ENCODE measurements at regions not wholly inside any gene's neighbourhood (a gene's known extent, or its start where the extent isn't known, plus 50 kb on each side); places are given as distances from the start of the nearest gene placed in this dataset.

- TF ChIP-seq CTCF (IDR thresholded peaks at IDR 0.05): no peak
Observed at GRCh38 chr16:17633181-17633951, 162.6 kb upstream of the XYLT1 start.

GRCh38 chr16:17632667-17633066, 161.9 kb upstream of the XYLT1 start:
- no peak for TF ChIP-seq CTCF (IDR thresholded peaks at IDR 0.05)

GRCh38 chr16:17629936-17630335, 159.2 kb upstream of the XYLT1 start:
- no peak for TF ChIP-seq CTCF (IDR thresholded peaks at IDR 0.05)

- no peak for TF ChIP-seq CTCF (IDR thresholded peaks at IDR 0.05)
Observed at GRCh38 chr16:17628983-17629382, 158.2 kb upstream of the XYLT1 start.

GRCh38 chr16:17622366-17622765, 151.6 kb upstream of the XYLT1 start:
- TF ChIP-seq CTCF (IDR thresholded peaks at IDR 0.05): no peak

- TF ChIP-seq CTCF (IDR thresholded peaks at IDR 0.05): no peak
Observed at GRCh38 chr16:17619261-17619660, 148.5 kb upstream of the XYLT1 start.

- TF ChIP-seq CTCF (IDR thresholded peaks at IDR 0.05): no peak
Observed at GRCh38 chr16:17617021-17617552, 146.3 kb upstream of the XYLT1 start.
